SIG-M5 (cell line): ENCODE measurements at regions not wholly inside any gene's neighbourhood (a gene's known extent, or its start where the extent isn't known, plus 50 kb on each side); places are given as distances from the start of the nearest gene placed in this dataset.

Source experiments
- DNase-seq: peaks from one replicate; lab custom pipeline; 2025; lab: John Stamatoyannopoulos, UW

DNA sequence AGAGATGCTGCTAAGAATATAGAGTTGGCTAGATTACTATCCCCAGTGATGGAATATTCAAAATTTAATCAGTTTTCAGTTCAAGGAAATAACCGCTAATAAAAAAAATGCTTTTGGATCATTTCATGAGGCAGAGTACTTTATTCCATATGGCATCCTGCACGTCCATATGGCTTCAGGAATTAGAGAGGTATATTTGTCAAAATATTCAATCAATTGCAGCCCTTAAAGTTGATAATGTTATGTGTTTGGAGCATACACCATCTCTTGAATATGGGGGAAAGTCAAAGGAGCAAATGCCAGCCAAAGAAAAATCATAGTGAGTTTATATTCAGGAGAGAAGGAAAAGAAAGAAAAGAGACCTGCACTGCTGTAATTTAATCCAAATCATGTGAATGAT is 266.4 kb downstream of the TMEM182 start:
- no peak for DNase-seq
